ENCODE measurements at regions not wholly inside any gene's neighbourhood (a gene's known extent, or its start where the extent isn't known, plus 50 kb on each side); places are given as distances from the start of the nearest gene placed in this dataset.

DNA sequence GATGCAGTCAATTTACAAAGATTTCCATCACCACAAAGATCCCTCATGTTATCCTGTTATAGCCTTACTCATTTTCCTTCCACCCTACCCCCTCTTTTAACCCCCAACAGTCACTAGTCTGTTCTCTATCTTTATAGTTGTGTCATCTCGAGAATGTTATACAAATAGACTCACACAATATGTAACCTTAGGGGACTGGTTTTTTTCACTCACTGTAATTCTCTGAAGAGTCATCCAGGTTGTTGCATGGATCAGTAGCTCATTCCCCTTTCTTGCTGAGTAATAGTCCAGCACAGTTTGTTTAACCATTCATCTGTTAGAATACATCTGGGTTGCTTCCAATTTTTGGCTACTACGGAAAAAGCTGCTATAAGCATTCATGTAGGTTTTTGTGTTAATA lies 121.1 kb upstream of the PDE1C start:
- H3K27ac ChIP-seq (ENCODE audit: low read length): no peak overlapping the region
- H3K9me3 ChIP-seq (ENCODE audit: control insufficient read depth in 2 of 2, low read length in 2 of 2): no peaks in the 10 kb centered on the region
- H3K27me3 ChIP-seq (ENCODE audit: control insufficient read depth in 1 of 2, insufficient read depth in 2 of 2, low read length in 2 of 2): no peaks in the 10 kb centered on the region
- H3K4me3 ChIP-seq (ENCODE audit: low read length in 2 of 2): no peak overlapping the region
- H3K36me3 ChIP-seq (ENCODE audit: control insufficient read depth in 2 of 2, insufficient read depth in 2 of 2, low read length in 2 of 2): no peaks in the 10 kb centered on the region
- no peak overlapping the region for H3K9ac ChIP-seq (ENCODE audit: low read length in 2 of 2)
- no peaks in the 10 kb centered on the region for H3K4me1 ChIP-seq (ENCODE audit: control insufficient read depth, insufficient read depth, low read length)

GRCh38 chr7:32179567-32179966 lies 109.4 kb upstream of the PDE1C start:
- Histone ChIP-seq H3K4me1 (ENCODE audit: control insufficient read depth, insufficient read depth, low read length) (no peaks in the 10 kb centered on the region), H3K4me3 (ENCODE audit: low read length in 2 of 2) (no peak overlapping the region), H3K9ac (ENCODE audit: low read length in 2 of 2) (no peak overlapping the region), H3K27ac (ENCODE audit: low read length) (no peak overlapping the region), H3K36me3 (ENCODE audit: control insufficient read depth in 2 of 2, insufficient read depth in 2 of 2, low read length in 2 of 2) (no peaks in the 10 kb centered on the region), H3K27me3 (ENCODE audit: control insufficient read depth in 1 of 2, insufficient read depth in 2 of 2, low read length in 2 of 2) (no peaks in the 10 kb centered on the region), H3K9me3 (ENCODE audit: control insufficient read depth in 2 of 2, low read length in 2 of 2) (no peaks in the 10 kb centered on the region)

GRCh38 chr7:32178677-32179366 lies 108.6 kb upstream of the PDE1C start:
- no peaks in the 10 kb centered on the region for H3K4me1 ChIP-seq (ENCODE audit: control insufficient read depth, insufficient read depth, low read length)
- H3K4me3 ChIP-seq (ENCODE audit: low read length in 2 of 2): no peak overlapping the region
- H3K27ac ChIP-seq (ENCODE audit: low read length): no peak overlapping the region
- H3K36me3 ChIP-seq (ENCODE audit: control insufficient read depth in 2 of 2, insufficient read depth in 2 of 2, low read length in 2 of 2): no peaks in the 10 kb centered on the region
- no peak overlapping the region for H3K9ac ChIP-seq (ENCODE audit: low read length in 2 of 2)
- H3K27me3 ChIP-seq (ENCODE audit: control insufficient read depth in 1 of 2, insufficient read depth in 2 of 2, low read length in 2 of 2): no peaks in the 10 kb centered on the region
- no peaks in the 10 kb centered on the region for H3K9me3 ChIP-seq (ENCODE audit: control insufficient read depth in 2 of 2, low read length in 2 of 2)

GRCh38 chr7:32177232-32177631 lies 107.0 kb upstream of the PDE1C start:
- Histone ChIP-seq H3K27ac (ENCODE audit: low read length) (no peak overlapping the region), H3K36me3 (ENCODE audit: control insufficient read depth in 2 of 2, insufficient read depth in 2 of 2, low read length in 2 of 2) (no peaks in the 10 kb centered on the region), H3K9me3 (ENCODE audit: control insufficient read depth in 2 of 2, low read length in 2 of 2) (no peaks in the 10 kb centered on the region), H3K9ac (ENCODE audit: low read length in 2 of 2) (no peak overlapping the region), H3K4me1 (ENCODE audit: control insufficient read depth, insufficient read depth, low read length) (no peaks in the 10 kb centered on the region), H3K27me3 (ENCODE audit: control insufficient read depth in 1 of 2, insufficient read depth in 2 of 2, low read length in 2 of 2) (no peaks in the 10 kb centered on the region), H3K4me3 (ENCODE audit: low read length in 2 of 2) (no peak overlapping the region)

DNA sequence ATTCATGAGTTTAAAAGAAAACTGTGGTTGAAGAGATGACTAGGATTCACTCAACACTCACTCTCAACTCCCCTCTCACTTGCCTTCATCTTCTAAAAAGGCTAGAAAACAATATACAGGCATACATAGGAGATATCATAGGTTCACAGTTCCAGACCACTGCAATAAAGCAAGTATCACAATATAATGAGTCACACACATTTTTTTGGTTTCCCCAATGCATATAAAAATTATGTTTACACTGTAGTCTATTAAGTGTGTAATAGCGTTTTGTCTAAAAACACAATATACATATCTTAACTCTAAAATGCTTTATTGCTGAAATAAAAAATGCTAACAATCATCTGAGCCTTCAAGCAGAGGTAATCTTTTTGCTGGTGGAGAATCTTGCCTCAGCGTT lies 104.9 kb upstream of the PDE1C start:
- Histone ChIP-seq H3K36me3 (ENCODE audit: control insufficient read depth in 2 of 2, insufficient read depth in 2 of 2, low read length in 2 of 2) (no peaks in the 10 kb centered on the region), H3K4me3 (ENCODE audit: low read length in 2 of 2) (no peak overlapping the region), H3K9me3 (ENCODE audit: control insufficient read depth in 2 of 2, low read length in 2 of 2) (no peaks in the 10 kb centered on the region), H3K4me1 (ENCODE audit: control insufficient read depth, insufficient read depth, low read length) (no peaks in the 10 kb centered on the region), H3K27me3 (ENCODE audit: control insufficient read depth in 1 of 2, insufficient read depth in 2 of 2, low read length in 2 of 2) (no peaks in the 10 kb centered on the region), H3K27ac (ENCODE audit: low read length) (no peak overlapping the region), H3K9ac (ENCODE audit: low read length in 2 of 2) (no peak overlapping the region)

DNA sequence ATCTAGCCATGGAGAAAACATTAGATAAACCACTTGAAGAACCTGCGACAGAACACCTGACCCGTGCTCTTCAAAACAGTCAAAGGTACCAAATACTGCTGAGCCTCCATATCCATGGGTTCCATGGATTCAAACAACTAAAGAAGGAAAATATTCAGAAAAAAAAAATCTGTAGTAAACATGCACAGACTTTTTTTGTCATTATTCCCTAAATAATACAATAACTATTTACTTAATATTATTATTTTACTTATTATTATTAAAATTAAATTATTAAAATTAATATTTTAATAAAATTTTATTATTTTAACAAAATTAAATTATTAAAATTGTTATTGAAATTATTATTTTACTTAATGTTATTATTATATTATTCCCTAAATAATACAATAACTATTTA lies 101.0 kb upstream of the PDE1C start:
- H3K4me1 ChIP-seq (ENCODE audit: control insufficient read depth, insufficient read depth, low read length): no peaks in the 10 kb centered on the region
- H3K27ac ChIP-seq (ENCODE audit: low read length): no peak overlapping the region

GRCh38 chr7:32170838-32171237 lies 100.6 kb upstream of the PDE1C start:
- Histone ChIP-seq H3K27me3 (ENCODE audit: control insufficient read depth in 1 of 2, insufficient read depth in 2 of 2, low read length in 2 of 2) (no peaks in the 10 kb centered on the region), H3K9ac (ENCODE audit: low read length in 2 of 2) (no peak overlapping the region), H3K9me3 (ENCODE audit: control insufficient read depth in 2 of 2, low read length in 2 of 2) (no peaks in the 10 kb centered on the region), H3K4me3 (ENCODE audit: low read length in 2 of 2) (no peak overlapping the region), H3K4me1 (ENCODE audit: control insufficient read depth, insufficient read depth, low read length) (no peaks in the 10 kb centered on the region), H3K36me3 (ENCODE audit: control insufficient read depth in 2 of 2, insufficient read depth in 2 of 2, low read length in 2 of 2) (no peaks in the 10 kb centered on the region), H3K27ac (ENCODE audit: low read length) (no peak overlapping the region)

More for the DNA sequence above, 101.0 kb upstream of the PDE1C start:
- no peaks in the 10 kb centered on the region for H3K27me3 ChIP-seq (ENCODE audit: control insufficient read depth in 1 of 2, insufficient read depth in 2 of 2, low read length in 2 of 2)
- H3K9ac ChIP-seq (ENCODE audit: low read length in 2 of 2): no peak overlapping the region
- no peaks in the 10 kb centered on the region for H3K9me3 ChIP-seq (ENCODE audit: control insufficient read depth in 2 of 2, low read length in 2 of 2)
- no peaks in the 10 kb centered on the region for H3K36me3 ChIP-seq (ENCODE audit: control insufficient read depth in 2 of 2, insufficient read depth in 2 of 2, low read length in 2 of 2)
- no peak overlapping the region for H3K4me3 ChIP-seq (ENCODE audit: low read length in 2 of 2)

DNA sequence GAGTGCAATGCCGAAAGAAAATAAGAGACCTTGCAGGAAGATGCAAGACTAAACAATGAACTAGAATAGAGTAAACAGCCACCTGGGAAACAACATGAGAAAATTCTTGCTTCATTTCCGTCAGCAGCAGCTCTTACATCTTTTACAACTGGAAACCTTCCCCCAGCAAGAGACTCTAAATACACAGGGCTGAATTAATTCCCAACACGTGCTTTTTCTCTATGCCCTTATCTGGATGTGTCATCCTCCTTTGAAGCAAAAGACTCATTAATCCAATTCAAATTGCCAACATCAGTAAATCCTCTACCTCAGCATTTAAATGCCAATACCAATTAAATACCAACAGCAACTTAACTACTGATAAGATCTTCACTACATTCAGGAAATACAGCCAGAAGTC lies 99.0 kb upstream of the PDE1C start:
- Histone ChIP-seq H3K36me3 (ENCODE audit: control insufficient read depth in 2 of 2, insufficient read depth in 2 of 2, low read length in 2 of 2) (no peaks in the 10 kb centered on the region), H3K9ac (ENCODE audit: low read length in 2 of 2) (no peak overlapping the region), H3K27me3 (ENCODE audit: control insufficient read depth in 1 of 2, insufficient read depth in 2 of 2, low read length in 2 of 2) (no peaks in the 10 kb centered on the region), H3K27ac (ENCODE audit: low read length) (no peak overlapping the region), H3K9me3 (ENCODE audit: control insufficient read depth in 2 of 2, low read length in 2 of 2) (no peaks in the 10 kb centered on the region), H3K4me3 (ENCODE audit: low read length in 2 of 2) (no peak overlapping the region), H3K4me1 (ENCODE audit: control insufficient read depth, insufficient read depth, low read length) (no peaks in the 10 kb centered on the region)

- no peaks in the 10 kb centered on the region for H3K36me3 ChIP-seq (ENCODE audit: control insufficient read depth in 2 of 2, insufficient read depth in 2 of 2, low read length in 2 of 2)
- H3K27me3 ChIP-seq (ENCODE audit: control insufficient read depth in 1 of 2, insufficient read depth in 2 of 2, low read length in 2 of 2): no peaks in the 10 kb centered on the region
- no peak overlapping the region for H3K9ac ChIP-seq (ENCODE audit: low read length in 2 of 2)
- no peak overlapping the region for H3K4me3 ChIP-seq (ENCODE audit: low read length in 2 of 2)
- no peak overlapping the region for H3K27ac ChIP-seq (ENCODE audit: low read length)
- H3K4me1 ChIP-seq (ENCODE audit: control insufficient read depth, insufficient read depth, low read length): peaks cover 4% of the 10 kb centered on the region
- H3K9me3 ChIP-seq (ENCODE audit: control insufficient read depth in 2 of 2, low read length in 2 of 2): no peaks in the 10 kb centered on the region
These were observed 97.6 kb upstream of the PDE1C start for GRCh38 chr7:32167815-32168214.

DNA sequence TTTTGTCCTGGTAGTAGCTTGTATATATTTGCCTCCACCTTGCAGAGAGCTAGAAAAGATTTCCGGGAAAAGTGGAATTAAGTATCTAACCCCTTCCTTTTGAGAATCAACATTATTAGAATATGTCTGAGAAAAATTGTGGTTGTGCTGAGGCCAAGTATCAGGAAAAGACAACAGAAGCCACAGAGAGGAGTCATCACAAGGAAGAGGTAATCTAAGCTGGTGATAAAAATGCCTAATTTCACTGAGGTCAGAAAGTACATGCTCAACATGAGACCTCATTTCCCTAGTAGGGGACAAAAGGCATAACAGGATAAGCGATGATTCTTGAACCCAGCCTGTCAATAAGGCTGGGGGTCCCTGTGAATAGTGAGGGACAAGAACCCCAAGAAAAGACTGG lies 97.0 kb upstream of the PDE1C start:
- Histone ChIP-seq H3K4me1 (ENCODE audit: control insufficient read depth, insufficient read depth, low read length) (peaks cover 4% of the 10 kb centered on the region), H3K27me3 (ENCODE audit: control insufficient read depth in 1 of 2, insufficient read depth in 2 of 2, low read length in 2 of 2) (no peaks in the 10 kb centered on the region), H3K9me3 (ENCODE audit: control insufficient read depth in 2 of 2, low read length in 2 of 2) (no peaks in the 10 kb centered on the region), H3K36me3 (ENCODE audit: control insufficient read depth in 2 of 2, insufficient read depth in 2 of 2, low read length in 2 of 2) (no peaks in the 10 kb centered on the region), H3K9ac (ENCODE audit: low read length in 2 of 2) (no peak overlapping the region), H3K4me3 (ENCODE audit: low read length in 2 of 2) (no peak overlapping the region), H3K27ac (ENCODE audit: low read length) (no peak overlapping the region)

- H3K9ac ChIP-seq (ENCODE audit: low read length in 2 of 2): no peak overlapping the region
- H3K9me3 ChIP-seq (ENCODE audit: control insufficient read depth in 2 of 2, low read length in 2 of 2): no peaks in the 10 kb centered on the region
- H3K27me3 ChIP-seq (ENCODE audit: control insufficient read depth in 1 of 2, insufficient read depth in 2 of 2, low read length in 2 of 2): no peaks in the 10 kb centered on the region
- H3K36me3 ChIP-seq (ENCODE audit: control insufficient read depth in 2 of 2, insufficient read depth in 2 of 2, low read length in 2 of 2): no peaks in the 10 kb centered on the region
- H3K27ac ChIP-seq (ENCODE audit: low read length): no peak overlapping the region
- no peak overlapping the region for H3K4me3 ChIP-seq (ENCODE audit: low read length in 2 of 2)
- peaks cover 4% of the 10 kb centered on the region for H3K4me1 ChIP-seq (ENCODE audit: control insufficient read depth, insufficient read depth, low read length)
These were observed 94.3 kb upstream of the PDE1C start for GRCh38 chr7:32164341-32164996.
